Mesothelial cell of epicardium (in vitro differentiated cells): ENCODE measurements at regions not wholly inside any gene's neighbourhood (a gene's known extent, or its start where the extent isn't known, plus 50 kb on each side); places are given as distances from the start of the nearest gene placed in this dataset.
"Not testable (repeated sequence)": the region's sequence is repeated elsewhere in the genome, so short reads cannot be mapped to it uniquely, and the experiment has no call there.

Experiments used
- DNase-seq, 2 experiments: peaks; one replicate each; pipeline ENCODE4 v3.0.0; 2021; ENCODE audit warnings: low spot score in 2 of 2; ENCODE audit not compliant: unreplicated experiment in 2 of 2
- H3K27ac Mint-ChIP-seq: 2 replicates; pipeline ENCODE4 v1.8.0; 2021; ENCODE audit warnings: mixed read lengths
- H3K27me3 Mint-ChIP-seq: 2 replicates; pipeline ENCODE4 v1.8.0; 2021; ENCODE audit warnings: low read depth, mixed read lengths
- H3K36me3 Mint-ChIP-seq: 2 replicates; pipeline ENCODE4 v1.8.0; 2021; ENCODE audit warnings: mixed read lengths
- H3K4me1 Mint-ChIP-seq: 2 replicates; pipeline ENCODE4 v1.8.0; 2021; ENCODE audit warnings: mixed read lengths
- H3K4me3 Mint-ChIP-seq: 2 replicates; pipeline ENCODE4 v1.8.0; 2021; ENCODE audit warnings: mild to moderate bottlenecking, moderate library complexity, mixed read lengths
- H3K9me3 Mint-ChIP-seq: 2 replicates; pipeline ENCODE4 v1.8.0; 2021; ENCODE audit warnings: mixed read lengths
- TF ChIP-seq, protein P1 (sequence below): fragments of 200-600 bp; sonication (generic); IDR thresholded peaks from one replicate; pipeline ENCODE4 v1.5.0; 2021; ENCODE audit warnings: antibody characterized with exemption; ENCODE audit not compliant: unreplicated experiment

DNA sequence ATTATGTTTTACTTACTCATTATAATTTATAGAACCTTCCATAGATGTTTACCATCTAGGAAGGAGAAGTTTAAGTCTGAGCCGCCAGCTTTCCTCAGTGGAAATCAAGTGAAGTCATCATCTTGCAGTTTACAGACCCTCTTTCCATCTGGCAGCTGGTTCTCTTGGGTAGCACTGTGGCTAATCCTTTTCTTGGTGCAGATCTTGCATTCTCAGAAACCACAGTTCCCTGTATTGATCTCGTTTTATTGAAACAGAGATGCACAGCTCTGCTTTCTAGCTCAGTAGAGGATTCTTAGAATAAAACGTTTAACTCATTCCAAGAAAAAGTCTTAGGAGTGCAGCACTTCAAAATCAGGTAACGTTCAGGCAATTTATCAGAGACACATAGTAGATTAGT is 1154.7 kb downstream of the FOXD4L5 start:
- DNase-seq, H3K36me3 Mint-ChIP-seq, H3K4me3 Mint-ChIP-seq, H3K4me1 Mint-ChIP-seq, H3K27me3 Mint-ChIP-seq, H3K27ac Mint-ChIP-seq: not testable (repeated sequence)
- peaks cover 54% of the 10 kb centered on the region for H3K9me3 Mint-ChIP-seq

GRCh38 chr9:64128572-64128971 is 1156.4 kb downstream of the FOXD4L5 start:
- Mint-ChIP-seq H3K36me3 (no peaks in the 10 kb centered on the region), H3K27ac (no peak overlapping the region), H3K4me1 (no peaks in the 10 kb centered on the region), H3K9me3 (peaks cover 51% of the 10 kb centered on the region), H3K27me3 (no peaks in the 10 kb centered on the region), H3K4me3 (no peak overlapping the region)
- no peak for DNase-seq
- TF ChIP-seq, protein P1, sequence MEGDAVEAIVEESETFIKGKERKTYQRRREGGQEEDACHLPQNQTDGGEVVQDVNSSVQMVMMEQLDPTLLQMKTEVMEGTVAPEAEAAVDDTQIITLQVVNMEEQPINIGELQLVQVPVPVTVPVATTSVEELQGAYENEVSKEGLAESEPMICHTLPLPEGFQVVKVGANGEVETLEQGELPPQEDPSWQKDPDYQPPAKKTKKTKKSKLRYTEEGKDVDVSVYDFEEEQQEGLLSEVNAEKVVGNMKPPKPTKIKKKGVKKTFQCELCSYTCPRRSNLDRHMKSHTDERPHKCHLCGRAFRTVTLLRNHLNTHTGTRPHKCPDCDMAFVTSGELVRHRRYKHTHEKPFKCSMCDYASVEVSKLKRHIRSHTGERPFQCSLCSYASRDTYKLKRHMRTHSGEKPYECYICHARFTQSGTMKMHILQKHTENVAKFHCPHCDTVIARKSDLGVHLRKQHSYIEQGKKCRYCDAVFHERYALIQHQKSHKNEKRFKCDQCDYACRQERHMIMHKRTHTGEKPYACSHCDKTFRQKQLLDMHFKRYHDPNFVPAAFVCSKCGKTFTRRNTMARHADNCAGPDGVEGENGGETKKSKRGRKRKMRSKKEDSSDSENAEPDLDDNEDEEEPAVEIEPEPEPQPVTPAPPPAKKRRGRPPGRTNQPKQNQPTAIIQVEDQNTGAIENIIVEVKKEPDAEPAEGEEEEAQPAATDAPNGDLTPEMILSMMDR: no peak

DNA sequence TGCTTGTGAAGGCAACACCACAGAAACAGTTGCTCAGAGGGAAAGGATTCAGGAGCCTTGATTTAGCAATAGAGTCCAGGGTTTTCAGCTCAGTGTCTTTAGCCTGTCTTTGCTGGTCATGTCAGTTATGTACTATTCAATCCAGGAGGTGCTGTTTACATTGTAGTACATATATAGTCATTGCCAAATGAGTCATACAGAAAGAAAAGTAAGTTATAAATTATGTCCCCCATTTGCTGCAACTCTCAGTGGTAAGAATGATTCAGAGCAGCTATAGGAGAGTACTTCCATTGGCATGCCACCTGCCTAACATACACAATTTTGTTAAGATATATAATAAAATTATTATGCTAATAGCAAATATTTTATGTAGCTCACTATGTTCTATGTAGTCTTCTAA is 1163.4 kb downstream of the FOXD4L5 start:
- not testable (repeated sequence) for H3K4me3 Mint-ChIP-seq, H3K4me1 Mint-ChIP-seq, H3K27ac Mint-ChIP-seq, H3K27me3 Mint-ChIP-seq, DNase-seq, H3K36me3 Mint-ChIP-seq
- H3K9me3 Mint-ChIP-seq: peaks cover 63% of the 10 kb centered on the region

- peaks cover 45% of the 10 kb centered on the region for H3K9me3 Mint-ChIP-seq
- H3K27ac Mint-ChIP-seq, H3K4me3 Mint-ChIP-seq, DNase-seq, H3K27me3 Mint-ChIP-seq, H3K4me1 Mint-ChIP-seq, H3K36me3 Mint-ChIP-seq: not testable (repeated sequence)
These were observed 1167.7 kb downstream of the FOXD4L5 start for GRCh38 chr9:64117329-64117728.

DNA sequence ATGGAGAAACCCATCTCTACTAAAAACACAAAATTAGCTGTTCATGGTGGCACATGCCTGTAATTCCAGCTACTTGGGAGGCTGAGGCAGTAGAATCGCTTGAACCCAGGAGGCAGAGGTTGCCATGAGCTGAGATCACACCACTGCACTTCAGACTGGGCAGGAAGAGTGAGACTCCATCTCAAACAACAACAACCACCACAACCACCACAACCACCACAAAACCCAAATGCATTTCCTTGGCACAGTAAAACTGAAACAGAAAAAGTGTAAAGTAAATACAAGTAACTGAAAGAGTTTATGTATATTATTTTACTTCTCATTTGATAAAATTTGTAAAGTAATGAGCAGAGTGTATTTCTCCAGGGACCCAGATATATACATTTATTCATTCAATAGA is 1177.1 kb downstream of the FOXD4L5 start:
- not testable (repeated sequence) for H3K27ac Mint-ChIP-seq, H3K36me3 Mint-ChIP-seq, DNase-seq, H3K27me3 Mint-ChIP-seq, H3K4me1 Mint-ChIP-seq, H3K4me3 Mint-ChIP-seq
- H3K9me3 Mint-ChIP-seq: peaks cover 46% of the 10 kb centered on the region

DNA sequence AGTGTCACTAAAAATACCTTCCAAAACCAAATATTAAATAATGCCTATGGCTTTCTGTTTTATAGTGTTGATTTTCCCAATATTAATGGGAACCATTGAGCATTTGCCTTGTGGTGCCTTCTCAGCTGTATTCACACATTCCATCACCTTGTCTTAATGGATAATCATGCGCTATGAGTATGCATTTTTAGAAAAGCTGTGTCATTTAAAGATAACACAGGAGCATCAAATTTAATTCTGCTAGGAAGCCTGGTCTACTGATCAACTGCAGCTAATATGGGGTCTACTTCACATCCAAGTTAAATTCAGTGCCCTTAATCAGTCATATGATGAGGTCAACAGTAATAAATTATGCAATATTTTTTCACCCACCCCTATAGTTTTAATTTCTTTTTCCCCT is 1177.8 kb downstream of the FOXD4L5 start:
- not testable (repeated sequence) for H3K4me1 Mint-ChIP-seq, H3K27ac Mint-ChIP-seq, H3K36me3 Mint-ChIP-seq, H3K27me3 Mint-ChIP-seq, DNase-seq, H3K4me3 Mint-ChIP-seq
- peaks cover 52% of the 10 kb centered on the region for H3K9me3 Mint-ChIP-seq

GRCh38 chr9:64105193-64105592 is 1179.8 kb downstream of the FOXD4L5 start:
- H3K36me3 Mint-ChIP-seq, H3K27ac Mint-ChIP-seq, DNase-seq, H3K4me3 Mint-ChIP-seq, H3K4me1 Mint-ChIP-seq, H3K27me3 Mint-ChIP-seq: not testable (repeated sequence)
- H3K9me3 Mint-ChIP-seq: peaks cover 53% of the 10 kb centered on the region

- not testable (repeated sequence) for H3K27me3 Mint-ChIP-seq, DNase-seq, H3K27ac Mint-ChIP-seq, H3K4me3 Mint-ChIP-seq, H3K36me3 Mint-ChIP-seq, H3K4me1 Mint-ChIP-seq
- H3K9me3 Mint-ChIP-seq: peaks cover 42% of the 10 kb centered on the region
These were observed 1183.5 kb downstream of the FOXD4L5 start for GRCh38 chr9:64101504-64101903.

DNA sequence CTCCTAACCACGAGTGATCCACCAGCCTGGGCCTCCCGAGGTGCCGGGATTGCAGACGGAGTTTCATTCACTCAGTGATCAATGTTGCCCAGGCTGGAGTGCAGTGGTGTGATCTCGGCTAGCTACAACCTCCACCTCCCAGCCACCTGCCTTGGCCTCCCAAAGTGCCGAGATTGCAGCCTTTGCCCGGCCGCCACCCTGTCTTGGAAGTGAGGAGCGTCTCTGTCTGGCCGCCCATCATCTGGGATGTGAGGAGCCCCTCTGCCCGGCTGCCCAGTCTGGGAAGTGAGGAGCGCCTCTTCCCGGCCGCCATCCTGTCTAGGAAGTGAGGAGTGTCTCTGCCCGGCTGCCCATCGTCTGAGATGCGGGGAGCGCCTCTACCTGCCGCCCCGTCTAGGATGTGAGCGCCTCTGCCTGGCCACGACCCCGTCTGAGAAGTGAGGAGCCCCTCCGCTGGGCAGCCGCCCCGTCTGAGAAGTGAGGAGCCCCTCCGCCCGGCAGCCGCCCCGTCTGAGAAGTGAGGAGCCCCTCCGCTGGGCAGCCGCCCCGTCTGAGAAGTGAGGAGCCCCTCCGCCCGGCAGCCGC is 1184.3 kb downstream of the FOXD4L5 start:
- not testable (repeated sequence) for H3K4me1 Mint-ChIP-seq, H3K36me3 Mint-ChIP-seq, H3K27me3 Mint-ChIP-seq, DNase-seq, H3K27ac Mint-ChIP-seq, H3K4me3 Mint-ChIP-seq
- H3K9me3 Mint-ChIP-seq: peaks cover 40% of the 10 kb centered on the region

- not testable (repeated sequence) for H3K27ac Mint-ChIP-seq, DNase-seq, H3K4me3 Mint-ChIP-seq, H3K36me3 Mint-ChIP-seq, H3K4me1 Mint-ChIP-seq, H3K27me3 Mint-ChIP-seq
- H3K9me3 Mint-ChIP-seq: peaks cover 37% of the 10 kb centered on the region
These were observed 1199.0 kb downstream of the FOXD4L5 start for GRCh38 chr9:64085998-64086397.

- H3K27me3 Mint-ChIP-seq, H3K27ac Mint-ChIP-seq, H3K4me3 Mint-ChIP-seq, H3K36me3 Mint-ChIP-seq, H3K4me1 Mint-ChIP-seq, DNase-seq: not testable (repeated sequence)
- H3K9me3 Mint-ChIP-seq: peaks cover 18% of the 10 kb centered on the region
These were observed 1213.4 kb downstream of the FOXD4L5 start for GRCh38 chr9:64071358-64072253.

DNA sequence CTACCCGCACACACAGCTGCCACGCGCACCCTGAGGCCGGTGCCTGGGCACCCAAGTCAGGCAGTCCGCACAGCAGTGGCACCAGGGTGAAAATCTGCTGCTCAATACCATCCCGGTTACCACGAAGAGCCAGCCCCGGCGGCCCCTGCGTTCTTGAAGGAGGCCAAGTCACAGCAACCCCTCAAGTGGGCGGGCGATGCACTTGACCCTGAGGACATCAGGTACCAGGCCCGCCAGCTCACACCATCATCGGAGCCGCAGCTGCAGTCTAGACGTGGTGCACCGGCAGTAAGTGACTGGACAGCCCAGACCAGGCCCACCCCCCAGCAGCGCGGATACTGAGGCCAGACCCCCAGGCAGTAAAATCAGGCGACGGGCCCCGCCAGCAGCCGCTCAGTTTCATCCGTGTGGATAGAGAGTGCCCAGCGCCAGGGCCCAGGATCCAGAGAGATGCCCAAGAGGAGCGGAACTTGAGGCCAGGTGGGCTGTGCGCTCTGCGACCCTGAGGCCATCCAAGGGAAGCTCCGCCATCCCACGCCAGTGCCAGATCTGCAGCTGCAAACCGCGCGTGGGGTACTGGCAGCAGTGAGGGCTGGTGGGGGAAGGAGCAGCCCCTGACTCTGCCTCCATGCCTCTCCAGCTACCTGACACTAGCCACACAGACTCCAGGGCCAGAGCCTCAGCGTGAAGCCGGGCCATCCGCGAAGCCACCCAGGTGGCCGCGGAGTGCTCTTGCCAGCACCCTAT is 1214.2 kb downstream of the FOXD4L5 start:
- H3K4me1 Mint-ChIP-seq, H3K36me3 Mint-ChIP-seq, H3K27ac Mint-ChIP-seq, H3K27me3 Mint-ChIP-seq, H3K4me3 Mint-ChIP-seq: not testable (repeated sequence)
- peaks cover 14% of the 10 kb centered on the region for H3K9me3 Mint-ChIP-seq
- DNase-seq: peak in 1 of 2 experiments; percentile 13

GRCh38 chr9:64070083-64070482 is 1214.9 kb downstream of the FOXD4L5 start:
- H3K4me1 Mint-ChIP-seq, H3K4me3 Mint-ChIP-seq, H3K36me3 Mint-ChIP-seq, H3K27ac Mint-ChIP-seq, DNase-seq, H3K27me3 Mint-ChIP-seq: not testable (repeated sequence)
- H3K9me3 Mint-ChIP-seq: peaks cover 17% of the 10 kb centered on the region
